ENCODE measurements at regions not wholly inside any gene's neighbourhood (a gene's known extent, or its start where the extent isn't known, plus 50 kb on each side); places are given as distances from the start of the nearest gene placed in this dataset.
"Not testable (repeated sequence)": the region's sequence is repeated elsewhere in the genome, so short reads cannot be mapped to it uniquely, and the experiment has no call there.

DNA sequence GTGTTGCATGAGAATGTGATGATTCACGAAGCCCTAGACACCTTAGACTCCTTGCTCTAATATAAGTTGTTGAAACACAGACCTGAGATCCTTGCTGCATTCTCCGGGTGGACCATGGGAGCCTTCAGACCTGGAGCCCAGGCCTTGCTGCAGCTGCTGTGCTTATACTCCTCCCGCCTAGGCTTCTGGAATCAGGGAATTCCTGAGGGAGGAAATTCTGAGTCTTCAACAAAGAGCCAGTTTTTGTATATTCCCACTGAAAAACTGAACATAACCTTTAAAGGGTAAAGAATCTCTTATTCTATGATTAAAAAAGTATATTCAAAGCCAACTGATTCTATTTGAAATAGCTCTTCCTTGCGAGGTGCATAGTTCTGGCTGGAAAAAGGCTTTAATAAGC lies 245.1 kb upstream of the ELAVL2 start:
- DNase-seq = no peak

DNA sequence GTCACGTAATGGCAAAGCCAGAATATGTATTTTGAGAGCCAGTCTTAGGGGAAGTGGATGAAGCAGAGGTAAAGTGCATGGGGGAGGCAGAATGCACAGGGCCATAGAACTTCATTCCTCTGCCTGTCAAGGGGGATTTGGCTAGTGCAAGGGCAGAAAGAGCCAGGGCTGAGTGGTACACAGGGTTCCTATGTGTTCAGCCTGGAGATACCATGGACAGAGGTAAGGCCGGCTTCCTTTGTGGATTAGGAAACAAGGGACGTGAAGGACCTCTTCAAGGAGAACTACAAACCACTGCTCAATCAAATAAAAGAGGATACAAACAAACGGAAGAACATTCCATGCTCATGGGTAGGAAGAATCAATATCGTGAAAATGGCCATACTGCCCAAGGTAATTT lies 241.1 kb upstream of the ELAVL2 start:
- not testable (repeated sequence) for DNase-seq

DNA sequence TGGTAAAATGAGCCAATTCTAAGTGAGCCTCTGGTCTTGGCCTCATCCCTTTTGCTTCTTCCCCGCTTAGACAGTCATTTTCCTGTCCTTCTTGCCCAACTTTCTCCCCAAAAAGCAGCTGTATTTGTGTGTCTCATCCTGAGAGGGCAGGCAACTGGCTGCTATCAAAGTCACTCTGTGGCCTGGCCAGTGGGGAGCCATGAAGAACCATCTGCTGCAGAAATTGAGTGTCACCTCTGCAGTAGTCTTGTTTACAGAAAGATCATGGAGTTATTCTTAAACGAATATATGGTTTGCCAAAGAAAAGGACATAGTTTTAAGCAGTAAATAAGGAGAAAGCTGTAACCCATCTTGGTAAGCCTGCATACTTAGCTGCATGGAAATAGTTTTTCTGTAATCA lies 233.6 kb upstream of the ELAVL2 start:
- DNase-seq = no peak

DNA sequence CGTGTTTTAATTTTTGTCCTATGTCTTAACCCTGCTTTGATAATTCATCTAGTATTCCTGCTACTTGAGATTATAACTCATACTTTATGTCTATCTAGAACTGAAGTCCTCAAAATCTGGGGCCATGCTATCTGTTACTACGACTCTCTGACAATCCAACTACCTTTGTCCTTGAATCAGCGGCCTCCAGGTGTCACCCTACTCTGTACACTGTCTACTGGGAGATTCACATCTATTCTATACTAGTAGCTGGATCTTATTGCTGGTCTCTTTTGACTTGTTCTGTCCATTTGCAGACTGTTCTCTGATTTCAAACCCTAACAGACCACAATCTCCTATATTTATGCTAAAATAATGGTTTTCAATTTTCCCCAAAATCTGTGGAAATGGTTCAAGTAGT lies 225.5 kb upstream of the ELAVL2 start:
- DNase-seq = peak in 1 of 2 experiments; percentile 58

DNA sequence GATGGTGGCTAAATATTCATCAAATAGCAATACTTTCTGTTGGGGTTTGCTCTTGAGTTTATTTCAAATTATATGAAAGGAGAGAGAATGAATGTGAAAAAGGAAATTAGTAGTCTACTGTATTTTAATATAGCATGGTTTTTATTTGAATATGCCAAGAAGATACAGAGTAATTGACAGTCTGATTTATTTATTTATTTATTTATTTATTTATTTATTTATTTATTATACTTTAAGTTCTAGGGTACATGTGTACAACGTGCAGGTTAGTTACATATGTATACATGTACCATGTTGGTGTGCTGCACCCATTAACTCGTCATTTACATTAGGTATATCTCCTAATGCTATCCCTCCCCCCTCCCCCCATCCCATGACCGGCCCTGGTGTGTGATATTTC lies 224.2 kb upstream of the ELAVL2 start:
- not testable (repeated sequence) for DNase-seq

DNA sequence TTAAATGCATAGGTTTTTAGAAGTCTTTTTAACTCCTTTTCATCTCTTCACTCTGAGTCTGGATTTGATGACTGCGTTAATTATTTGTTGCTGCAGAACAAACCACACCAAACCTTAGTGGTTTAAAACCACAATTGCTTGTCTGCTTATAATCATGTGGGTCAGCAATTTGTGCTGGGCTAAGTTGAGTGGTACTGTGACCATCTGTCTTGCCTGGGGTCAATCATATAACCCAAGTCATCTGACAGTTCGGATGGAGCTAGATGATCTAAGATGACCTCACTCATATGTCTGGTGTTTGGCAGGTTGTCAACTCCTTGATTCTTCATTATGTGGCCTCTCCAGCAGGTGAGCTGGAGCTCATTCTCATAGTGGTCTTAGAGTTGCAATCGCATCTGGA lies 219.1 kb upstream of the ELAVL2 start:
- DNase-seq = no peak

DNA sequence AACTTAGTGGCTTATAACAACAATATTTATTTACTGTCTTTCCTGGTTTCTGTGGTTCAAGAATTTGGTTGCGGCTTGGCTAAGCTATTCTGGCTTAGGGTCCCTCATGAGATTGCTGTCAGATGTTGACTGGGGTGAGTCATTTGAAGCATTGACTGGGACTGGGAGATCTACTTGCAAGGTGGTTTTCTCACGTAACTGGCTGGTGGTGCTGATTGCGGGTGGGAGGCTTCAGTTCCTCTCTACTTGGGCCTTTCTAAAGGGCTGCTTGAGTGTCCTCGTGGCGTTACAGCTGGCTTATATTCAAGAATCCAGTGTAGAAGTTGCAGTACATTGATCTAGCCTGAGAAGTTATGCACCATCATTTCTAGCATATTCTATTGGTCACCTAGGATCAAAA lies 218.5 kb upstream of the ELAVL2 start:
- no peak for DNase-seq

DNA sequence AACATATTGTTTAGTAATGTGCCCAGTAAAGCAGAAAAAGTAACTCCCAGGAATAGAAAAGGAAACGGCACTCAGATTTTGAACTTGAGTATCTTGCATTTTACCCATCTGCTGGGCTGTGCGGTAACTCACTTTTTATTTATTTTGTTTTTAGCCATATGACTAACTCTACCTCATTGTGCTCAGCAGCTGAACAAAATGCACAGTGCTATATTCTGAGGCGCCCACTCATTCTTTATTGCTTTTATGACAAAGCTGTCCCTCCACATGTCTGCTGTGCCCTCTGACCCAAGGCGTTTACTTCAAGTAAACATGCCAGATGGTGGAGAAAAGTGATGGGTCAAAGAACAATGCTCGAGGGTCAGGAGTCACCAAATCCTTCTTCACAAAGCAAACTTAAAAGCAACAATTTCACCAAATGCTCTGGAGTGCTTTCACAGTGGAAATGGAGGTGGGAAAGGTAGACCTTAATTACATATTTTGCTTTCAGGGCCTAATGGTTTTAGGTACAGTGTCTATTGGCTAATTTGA lies 215.2 kb upstream of the ELAVL2 start:
- no peak for DNase-seq

DNA sequence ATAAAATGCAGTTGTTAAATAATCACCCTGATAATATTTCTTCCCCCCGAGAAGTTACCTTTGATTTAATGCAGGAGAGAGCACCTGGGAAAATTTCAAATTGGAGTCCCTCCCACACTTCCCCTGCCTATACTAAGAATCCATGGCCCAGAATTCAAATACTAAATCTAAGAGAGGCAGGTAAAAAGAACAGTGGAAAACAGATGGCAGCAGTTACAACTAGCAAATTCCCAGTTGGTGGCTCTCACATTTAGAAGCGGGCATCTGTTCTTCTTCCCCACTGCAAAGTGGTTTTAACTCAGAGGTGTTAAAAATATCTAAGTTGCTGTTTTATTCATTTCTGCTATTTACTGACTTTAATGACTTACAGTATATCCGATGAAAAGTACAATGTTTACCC lies 210.4 kb upstream of the ELAVL2 start:
- DNase-seq = no peak

DNA sequence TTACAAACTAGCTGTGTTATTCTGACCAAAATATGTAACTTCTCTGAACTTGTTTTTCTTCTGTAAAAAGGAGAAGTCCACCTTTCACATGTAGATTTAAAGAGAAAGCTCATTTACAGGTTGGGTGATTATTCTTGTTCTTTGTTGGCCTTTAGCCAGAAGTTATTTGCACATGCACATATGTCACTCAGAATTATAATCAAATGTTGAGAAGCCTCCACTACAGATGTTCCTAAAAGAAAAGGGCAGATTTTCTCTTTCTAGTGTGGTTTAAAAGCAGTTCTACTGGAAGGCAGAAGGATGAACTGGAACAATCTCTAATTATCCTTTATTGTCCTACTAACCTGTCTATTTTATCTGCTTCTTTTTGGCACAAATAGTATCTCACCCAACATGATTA lies 209.8 kb upstream of the ELAVL2 start:
- DNase-seq = peak in 1 of 2 experiments; percentile 10

DNA sequence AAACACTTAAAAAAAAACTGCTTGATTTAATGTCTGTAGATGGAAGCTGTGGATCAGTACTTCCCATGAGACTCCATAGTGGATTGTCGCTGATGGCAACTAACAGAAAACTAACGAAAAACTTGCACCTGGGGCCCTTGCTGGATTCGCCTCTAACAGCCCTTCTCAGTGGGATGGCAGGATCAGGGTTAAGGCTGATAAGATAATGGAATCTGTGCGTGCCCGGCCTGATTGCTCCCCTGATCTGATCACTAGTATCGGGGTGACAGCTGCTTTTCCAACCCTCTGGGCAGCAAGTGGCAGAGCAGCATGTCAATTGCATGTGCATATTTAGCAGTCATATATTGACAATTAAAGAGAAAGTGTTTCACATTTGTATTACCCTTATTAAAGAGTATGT lies 185.8 kb upstream of the ELAVL2 start:
- DNase-seq = no peak

DNA sequence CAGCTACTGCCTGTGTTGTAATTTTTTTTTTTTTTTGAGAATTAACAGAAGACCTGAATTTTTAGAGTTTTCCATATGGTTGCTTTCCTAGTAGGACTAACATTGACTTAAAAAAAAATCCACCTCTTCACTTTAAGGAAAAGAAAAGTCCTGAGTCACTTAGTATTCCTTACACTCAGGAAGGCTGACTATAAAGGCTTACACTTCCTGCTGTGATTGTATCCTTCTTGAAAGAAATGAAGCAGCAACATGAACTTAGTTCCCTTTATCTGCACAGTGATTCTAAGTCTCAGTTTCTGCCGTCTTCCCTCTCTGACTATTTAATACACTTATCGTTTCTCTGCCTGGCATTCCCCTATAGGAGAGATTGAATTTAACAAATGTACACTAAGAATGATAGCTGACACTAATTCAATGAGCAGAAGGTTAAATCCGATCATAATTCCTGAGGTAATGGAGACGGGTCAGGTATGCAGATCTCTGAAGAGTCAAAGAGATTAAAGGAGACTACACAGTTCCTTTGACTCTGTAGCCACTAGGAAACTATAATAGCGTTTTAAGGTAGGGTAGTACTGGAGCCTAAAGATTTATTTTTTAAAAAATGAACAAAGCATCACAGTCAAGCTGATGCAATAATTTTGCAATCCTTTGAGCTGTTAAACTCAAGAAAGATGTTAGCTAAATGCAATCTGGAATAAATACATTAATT lies 185.1 kb upstream of the ELAVL2 start:
- DNase-seq = no peak

DNA sequence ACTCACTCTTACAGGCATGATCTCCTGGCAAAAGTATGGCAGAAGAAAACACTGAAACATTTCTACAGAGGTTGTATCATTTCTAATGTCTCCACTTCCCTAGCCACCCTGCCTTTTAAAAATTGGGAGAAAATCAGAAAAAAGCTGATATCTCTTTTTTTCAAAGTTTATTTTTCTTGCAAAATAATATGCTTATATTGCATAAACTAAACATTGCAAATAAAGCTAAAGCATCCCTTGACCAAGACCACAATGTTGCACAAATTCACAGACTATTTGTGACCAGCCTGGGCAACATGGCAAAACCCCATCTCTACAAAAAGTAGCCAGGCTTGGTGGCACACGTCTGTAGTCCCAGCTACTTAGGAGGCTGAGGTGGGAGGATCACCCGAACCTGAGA lies 183.3 kb upstream of the ELAVL2 start:
- DNase-seq = no peak

DNA sequence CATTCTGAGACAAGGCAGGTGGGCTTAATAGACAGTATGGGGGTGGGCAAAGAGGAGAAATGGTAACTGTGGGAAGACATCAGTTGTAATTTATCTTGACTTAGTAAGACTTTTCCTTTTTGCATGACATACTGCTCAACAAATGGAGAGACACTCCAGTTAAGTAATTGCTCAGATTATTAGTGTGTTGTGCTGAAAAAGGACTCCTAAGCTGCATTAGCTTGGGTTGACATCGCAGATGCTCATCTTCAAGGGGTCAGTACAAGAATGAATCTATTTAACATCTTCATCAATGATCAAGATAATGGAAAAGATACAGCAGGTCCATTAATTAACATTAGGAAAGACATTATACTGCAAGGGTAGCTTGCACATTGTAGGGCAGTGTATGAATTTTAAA lies 181.1 kb upstream of the ELAVL2 start:
- DNase-seq = no peak

DNA sequence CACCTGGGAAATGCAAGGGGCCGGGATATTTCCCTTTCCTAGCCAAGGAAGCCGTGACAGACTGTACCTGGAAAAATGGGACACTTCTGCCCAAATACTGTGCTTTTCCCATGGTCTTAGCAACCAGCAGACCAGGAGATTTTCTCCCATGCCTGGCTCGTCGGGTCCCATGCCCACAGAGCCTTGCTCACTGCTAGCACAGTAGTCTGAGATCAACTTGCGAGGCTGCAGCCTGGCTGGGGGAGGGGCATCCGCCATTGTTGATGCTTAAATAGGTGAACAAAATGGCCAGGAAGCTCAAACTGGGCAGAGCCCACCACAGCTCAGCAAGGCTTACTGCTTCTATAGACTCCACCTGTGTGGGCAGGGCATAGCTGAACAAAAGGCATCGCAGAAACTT lies 165.8 kb upstream of the ELAVL2 start:
- DNase-seq = not testable (repeated sequence)

DNA sequence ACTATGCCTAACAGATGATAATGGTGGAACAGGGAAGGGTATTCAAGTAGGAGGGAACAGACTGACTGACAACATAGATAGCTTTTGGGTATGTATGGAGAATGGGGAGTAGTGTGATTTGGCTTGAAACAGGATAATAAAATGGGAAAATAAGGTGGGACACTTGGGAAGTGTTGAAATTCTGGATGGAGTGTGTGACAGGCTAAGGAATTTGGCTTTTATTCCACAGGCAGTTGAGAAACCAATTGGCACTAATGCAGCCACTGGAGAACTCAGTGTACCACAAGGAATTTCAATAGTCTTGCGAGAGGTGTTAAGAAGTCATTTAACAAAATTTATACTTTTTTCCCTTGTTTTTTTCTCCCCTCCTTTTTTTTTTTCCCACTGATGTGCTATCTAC lies 153.5 kb upstream of the ELAVL2 start:
- DNase-seq = no peak

DNA sequence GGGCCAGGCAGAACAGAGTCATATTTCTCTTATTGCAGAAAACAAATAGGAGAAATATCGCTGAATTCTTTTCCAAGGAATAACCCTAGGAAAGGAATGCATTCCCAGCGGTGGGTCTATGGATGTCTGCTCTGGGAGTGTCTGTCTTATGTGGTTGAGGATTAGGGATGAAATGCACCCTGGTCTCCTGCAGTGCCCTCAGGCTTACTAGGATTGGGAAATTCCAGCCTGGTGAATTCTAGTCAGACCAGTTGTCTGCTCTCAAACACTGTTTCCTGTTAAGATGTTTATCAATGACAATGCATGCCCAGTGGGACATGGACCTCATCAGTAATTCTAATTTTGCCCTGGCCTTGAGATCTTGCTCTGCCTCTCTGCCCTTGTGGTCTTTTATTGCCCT lies 136.1 kb upstream of the ELAVL2 start:
- DNase-seq = no peak

DNA sequence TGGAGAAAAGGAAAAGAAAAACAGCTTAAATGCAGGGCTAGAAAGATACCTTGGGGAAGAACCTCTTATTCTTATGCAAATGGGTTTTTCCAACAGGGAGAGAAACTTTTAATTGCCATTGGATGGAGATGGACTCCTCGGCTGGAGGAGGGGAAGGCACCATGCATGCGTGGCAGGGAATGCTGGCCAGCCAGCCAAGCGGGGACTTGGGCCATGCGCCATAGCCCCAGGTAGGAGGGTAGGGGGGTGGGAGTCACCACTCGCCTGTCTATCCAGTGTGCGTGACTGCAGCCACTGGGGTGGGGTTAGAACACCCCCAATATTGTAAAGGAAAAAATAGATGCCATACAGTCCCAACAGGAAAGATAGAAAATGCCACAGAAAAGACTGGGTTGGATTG lies 119.9 kb upstream of the ELAVL2 start:
- DNase-seq = no peak

DNA sequence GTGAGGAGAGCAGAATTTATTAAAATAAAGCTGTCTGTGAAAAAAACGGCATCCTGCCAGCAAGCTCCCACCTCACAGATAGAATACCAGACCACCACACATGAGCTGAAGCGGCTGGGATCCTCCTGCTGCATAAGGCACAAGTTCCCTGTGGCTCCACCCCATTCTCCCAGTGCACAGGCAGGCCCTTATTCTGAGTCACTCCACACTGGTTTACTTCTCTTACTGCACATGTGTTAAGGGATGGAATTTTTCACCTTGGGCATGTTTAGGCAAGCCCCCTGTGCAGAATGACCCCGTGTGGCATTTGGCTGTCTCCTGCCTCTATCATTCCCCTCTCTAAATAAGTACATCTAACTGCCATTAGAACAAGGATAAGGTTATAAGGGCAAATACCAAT lies 115.0 kb upstream of the ELAVL2 start:
- DNase-seq = no peak

DNA sequence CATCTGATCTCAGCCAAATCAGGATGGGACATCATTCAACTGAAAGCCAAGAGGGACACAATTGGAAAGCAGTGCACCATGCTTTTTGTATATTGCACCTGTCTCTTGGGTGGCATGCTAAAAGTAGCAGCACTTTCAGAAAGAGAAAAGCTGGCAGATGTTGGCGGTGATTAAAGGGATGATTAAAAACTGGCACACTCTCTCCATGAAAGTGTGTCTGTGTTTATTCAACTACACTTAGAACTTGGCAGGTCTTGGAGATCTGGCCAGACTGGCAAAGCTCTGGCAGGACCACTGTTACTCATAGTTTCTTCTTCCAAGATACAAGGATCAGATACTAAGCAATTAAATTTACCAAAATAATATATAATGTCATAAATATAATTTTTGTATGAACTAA lies 112.9 kb upstream of the ELAVL2 start:
- DNase-seq = no peak

DNA sequence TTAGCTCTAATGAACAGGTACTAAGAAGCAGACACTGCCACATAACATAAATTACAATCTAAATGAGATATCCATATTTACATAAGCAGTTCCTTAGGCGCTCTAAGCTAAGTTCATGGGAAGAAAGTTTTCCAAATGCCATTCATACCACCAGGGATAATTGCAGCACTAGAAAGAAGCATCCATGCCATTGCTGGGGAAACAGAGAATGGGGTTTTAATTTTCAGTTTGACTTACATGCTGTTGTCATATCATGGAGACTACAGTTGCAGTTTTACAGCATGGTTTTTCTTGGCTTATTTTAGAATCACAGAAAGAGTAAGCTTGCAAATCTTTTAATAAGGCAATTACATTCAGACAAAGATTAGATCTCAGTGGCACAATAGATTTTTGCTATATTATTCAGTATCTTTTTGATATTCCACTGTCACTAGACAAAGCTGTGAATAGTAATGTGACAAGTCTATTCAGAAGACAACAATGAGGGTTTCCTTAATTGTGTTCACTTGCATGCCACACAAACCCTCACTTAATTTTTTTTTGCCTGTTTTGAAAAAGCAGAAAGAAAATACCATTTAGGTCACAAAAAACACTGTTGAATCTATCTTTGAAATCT lies 108.4 kb upstream of the ELAVL2 start:
- no peak for DNase-seq

DNA sequence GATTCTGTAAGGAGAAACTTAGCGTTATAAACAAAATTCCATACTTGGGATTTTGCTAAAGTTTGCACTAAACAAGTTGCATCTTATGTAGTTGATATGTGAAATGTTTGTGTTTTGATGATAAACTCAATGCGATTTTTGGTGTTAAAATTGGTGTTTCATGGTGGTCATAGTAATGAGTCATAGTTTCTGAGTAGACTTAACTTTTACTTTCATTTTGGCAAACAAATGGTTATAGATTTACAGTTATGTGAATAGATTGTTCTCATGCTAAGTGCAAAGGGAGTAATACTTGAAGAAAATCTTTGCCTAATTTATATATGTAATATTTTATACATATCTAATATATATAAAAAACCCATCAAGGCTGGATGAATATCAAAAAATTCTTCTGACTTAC lies 107.3 kb upstream of the ELAVL2 start:
- DNase-seq = no peak

DNA sequence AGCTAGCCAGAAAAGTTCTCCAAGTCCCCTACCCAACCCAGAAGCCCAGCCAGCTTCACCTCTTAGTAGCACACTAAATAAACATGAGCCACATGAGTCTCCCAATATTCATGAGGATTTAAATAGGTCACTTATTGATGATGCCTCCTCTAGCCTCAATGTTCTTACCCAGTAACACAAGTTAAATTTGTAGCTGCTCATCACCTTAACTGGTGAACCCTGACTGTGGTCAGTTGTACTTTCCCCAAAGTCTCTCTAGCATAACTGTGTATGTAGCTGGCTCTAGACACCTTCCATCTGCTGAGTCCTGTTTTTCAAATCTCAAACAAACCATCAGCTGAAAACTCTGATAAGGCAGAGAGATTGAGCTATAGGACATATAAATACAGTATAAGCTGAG lies 100.3 kb upstream of the ELAVL2 start:
- no peak for DNase-seq

DNA sequence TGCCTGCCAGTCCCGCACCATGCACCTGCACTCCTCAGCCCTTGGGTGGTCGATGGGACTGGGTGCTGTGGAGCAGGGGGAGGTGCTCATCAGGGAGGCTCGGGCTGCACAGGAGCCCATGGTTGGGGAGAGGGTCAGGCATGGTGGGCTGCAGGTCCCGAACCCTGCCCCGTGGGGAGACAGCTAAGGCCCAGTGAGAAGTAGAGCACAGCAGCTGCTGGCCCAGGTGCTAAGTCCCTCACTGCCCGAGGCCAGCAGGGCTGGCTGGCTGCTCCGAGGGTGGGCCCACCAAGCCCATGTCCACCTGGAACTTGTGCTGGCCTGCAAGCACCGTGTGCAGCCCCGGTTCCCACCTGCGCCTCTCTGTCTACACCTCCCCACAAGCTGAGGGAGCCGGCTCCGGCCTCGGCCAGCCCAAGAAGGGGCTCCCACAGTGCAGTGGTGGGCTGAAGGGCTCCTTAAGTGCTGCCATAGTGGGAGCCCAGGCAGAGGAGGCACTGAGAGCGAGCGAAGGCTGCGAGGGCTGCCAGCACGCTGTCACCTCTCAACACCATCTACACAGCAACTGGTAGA lies 88.5 kb upstream of the ELAVL2 start:
- DNase-seq = no peak

DNA sequence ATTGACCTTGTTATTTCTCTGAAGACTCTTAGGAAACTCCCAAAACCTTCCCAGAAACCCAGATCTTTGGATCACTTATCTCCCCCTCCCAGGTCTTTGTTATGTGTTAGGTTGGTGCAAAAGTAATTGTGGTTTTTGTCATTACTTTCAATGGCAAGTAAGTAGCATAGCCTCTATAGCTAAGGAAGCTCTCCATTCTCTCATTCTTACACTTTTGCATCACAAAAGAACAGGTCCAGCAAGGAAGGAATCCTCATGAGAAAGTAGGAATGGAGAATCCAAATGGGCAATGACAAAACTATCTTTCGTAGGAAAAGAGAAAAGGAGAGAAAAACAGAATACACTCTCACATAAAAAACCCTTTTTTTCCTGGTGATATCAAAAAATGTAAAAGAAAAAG lies 81.3 kb upstream of the ELAVL2 start:
- DNase-seq = no peak
